Panc1 (cell line): ENCODE measurements at regions not wholly inside any gene's neighbourhood (a gene's known extent, or its start where the extent isn't known, plus 50 kb on each side); places are given as distances from the start of the nearest gene placed in this dataset.

Source experiments
- ATAC-seq: fragments of 200-7000 bp; cut with Tn5 transposase; 2 replicates; pipeline ENCODE4 v1.9.1; 2020; ENCODE audit warnings: mild to moderate bottlenecking, moderate library complexity
- BruUV-seq: library from RNA; stranded (reverse); fragments of 400-500 nt; replicated peaks from 2 replicates; lab custom pipeline; 2021; lab: Mats Ljungman, UMichigan
- CTCF ChIA-PET: fragments of 300-600 bp; sonication (Branson Sonifier 250); formaldehyde crosslinking; loops from one replicate; lab custom pipeline; 2022; ENCODE audit warnings: antibody characterized with exemption; lab: Charles Lee
- POLR2A ChIA-PET: fragments of 300-600 bp; sonication (Branson Sonifier 250); formaldehyde crosslinking; loops from one replicate; lab custom pipeline; 2022; ENCODE audit warnings: antibody characterized with exemption; lab: Charles Lee
- DNase-seq: peaks from one replicate; pipeline ENCODE4 v3.0.0-alpha.2; 2010; ENCODE audit warnings: low read depth, low spot score
- H3K27ac ChIP-seq: 2 replicates; pipeline ENCODE4 v1.5.1; 2011; ENCODE audit warnings: mild to moderate bottlenecking, low read length, inconsistent platforms
- H3K27me3 ChIP-seq: fragments of 200-500 bp; sonication (Bioruptor generic); 2 replicates; pipeline ENCODE4 v1.6.0; 2014; ENCODE audit warnings: low read length, inconsistent platforms; ENCODE audit not compliant: control insufficient read depth, insufficient read depth
- H3K36me3 ChIP-seq: fragments of 200-500 bp; sonication (Bioruptor generic); 2 replicates; pipeline ENCODE4 v1.5.1; 2014; ENCODE audit warnings: inconsistent platforms, mild to moderate bottlenecking, low read length, moderate library complexity; ENCODE audit not compliant: control insufficient read depth, insufficient read depth
- H3K4me1 ChIP-seq: 2 replicates; pipeline ENCODE4 v1.5.1; 2011; ENCODE audit warnings: inconsistent platforms, mild to moderate bottlenecking, low read length, moderate library complexity; ENCODE audit not compliant: control insufficient read depth, insufficient read depth
- H3K4me3 ChIP-seq, 2 experiments: 2 replicates each; pipeline ENCODE4 v1.5.1; 2011 to 2012; ENCODE audit warnings: low read depth in 2 of 2, low read length in 2 of 2, mild to moderate bottlenecking in 2 of 2, inconsistent platforms in 1 of 2, moderate library complexity in 1 of 2
- H3K9me3 ChIP-seq: fragments of 200-500 bp; sonication (Bioruptor generic); 2 replicates; pipeline ENCODE4 v1.5.1; 2014; ENCODE audit warnings: low read depth, mild to moderate bottlenecking, inconsistent platforms, low read length, moderate library complexity; ENCODE audit not compliant: control insufficient read depth, insufficient read depth
- CTCF ChIP-seq: fragments of 450-650 bp; IDR thresholded peaks from 2 replicates; pipeline ENCODE4 v1.5.1; 2017; ENCODE audit warnings: mild to moderate bottlenecking
- POLR2AphosphoS5 ChIP-seq: IDR thresholded peaks from 2 replicates; pipeline ENCODE4 v1.6.1; 2012; ENCODE audit warnings: mild to moderate bottlenecking, low read depth, low read length, moderate library complexity
- REST ChIP-seq, 2 experiments: IDR thresholded peaks; 2 replicates each; pipeline ENCODE4 v1.6.1; 2011 to 2012; ENCODE audit warnings: low read depth in 2 of 2, control low read depth in 1 of 2, low read length in 1 of 2, mild to moderate bottlenecking in 1 of 2, moderate library complexity in 1 of 2; ENCODE audit not compliant: insufficient read depth in 1 of 2
- SIN3A ChIP-seq: IDR thresholded peaks from 2 replicates; pipeline ENCODE4 v1.6.1; 2012; ENCODE audit warnings: low read depth, mild to moderate bottlenecking, low read length, moderate library complexity, borderline replicate concordance; ENCODE audit not compliant: insufficient read depth
- TCF7L2 ChIP-seq: IDR thresholded peaks from 2 replicates; pipeline ENCODE4 v1.6.1; 2011; ENCODE audit warnings: mild to moderate bottlenecking, low read depth, low read length, inconsistent platforms
- in situ Hi-C: cut with HindIII; loops from 2 replicates; pipeline ENCODE4 v1.10.0; 2016; ENCODE audit warnings: low sequenced_read_pairs, low pct_unique_long_range_greater_than_20kb
- intact Hi-C: fragments of 100-400 bp; cut with micrococcal nuclease; formaldehyde crosslinking; loops from one replicate; pipeline ENCODE4 v1.10.0; 2022; ENCODE audit not compliant: unreplicated experiment

GRCh38 chr18:44238911-44239310 is 441.8 kb upstream of the SETBP1 start:
- no peak for DNase-seq
- Histone ChIP-seq H3K36me3 (no peaks in the 10 kb centered on the region), H3K4me3 (no peak overlapping the region), H3K27me3 (no peaks in the 10 kb centered on the region), H3K4me1 (no peaks in the 10 kb centered on the region), H3K9me3 (no peaks in the 10 kb centered on the region), H3K27ac (no peak overlapping the region)
- no peak for ATAC-seq
- intact Hi-C loops (no loop called here), in situ Hi-C loops (no loop called here)
- ChIA-PET POLR2A (no interaction called here), CTCF (no interaction called here)
- BruUV-seq: no TSS peak
- no peak for TF ChIP-seq CTCF
- TF ChIP-seq SIN3A: no peak
- TF ChIP-seq TCF7L2: no peak
- TF ChIP-seq POLR2AphosphoS5: no peak
- no peak for TF ChIP-seq REST (IDR thresholded peaks at IDR 0.05; ENCODE audit: insufficient read depth in 1 of 2, low read depth in 2 of 2, low read length in 1 of 2)

- in situ Hi-C loops: no loop called here
- TF ChIP-seq TCF7L2 (no peak), CTCF (no peak), REST (IDR thresholded peaks at IDR 0.05; ENCODE audit: insufficient read depth in 1 of 2, low read depth in 2 of 2, low read length in 1 of 2) (no peak), POLR2AphosphoS5 (no peak), SIN3A (no peak)
- H3K4me1 ChIP-seq: no peaks in the 10 kb centered on the region
- ATAC-seq (no peak), DNase-seq (no peak)
- no peaks in the 10 kb centered on the region for H3K9me3 ChIP-seq
- CTCF ChIA-PET: no interaction called here
- no peak overlapping the region for H3K4me3 ChIP-seq
- no peaks in the 10 kb centered on the region for H3K36me3 ChIP-seq
- H3K27ac ChIP-seq: no peak overlapping the region
- H3K27me3 ChIP-seq: no peaks in the 10 kb centered on the region
- no TSS peak for BruUV-seq
- POLR2A ChIA-PET: no interaction called here
- intact Hi-C loops: no loop called here
Observed at GRCh38 chr18:44241020-44241419, 439.7 kb upstream of the SETBP1 start.
